Hepatocyte (in vitro differentiated cells): ENCODE measurements at regions not wholly inside any gene's neighbourhood (a gene's known extent, or its start where the extent isn't known, plus 50 kb on each side); places are given as distances from the start of the nearest gene placed in this dataset.

Experiments
- EZH2 ChIP-seq: fragments of 200-600 bp; sonication (generic); IDR thresholded peaks from 2 replicates; pipeline ENCODE4 v1.6.1; 2016; ENCODE audit warnings: antibody characterized with exemption, mild to moderate bottlenecking, borderline replicate concordance
- TF ChIP-seq, protein P1 (sequence below): fragments of 200-600 bp; sonication (generic); IDR thresholded peaks from 2 replicates; pipeline ENCODE4 v1.5.1; 2016; ENCODE audit warnings: antibody characterized with exemption, mild to moderate bottlenecking; ENCODE audit not compliant: poor library complexity

DNA sequence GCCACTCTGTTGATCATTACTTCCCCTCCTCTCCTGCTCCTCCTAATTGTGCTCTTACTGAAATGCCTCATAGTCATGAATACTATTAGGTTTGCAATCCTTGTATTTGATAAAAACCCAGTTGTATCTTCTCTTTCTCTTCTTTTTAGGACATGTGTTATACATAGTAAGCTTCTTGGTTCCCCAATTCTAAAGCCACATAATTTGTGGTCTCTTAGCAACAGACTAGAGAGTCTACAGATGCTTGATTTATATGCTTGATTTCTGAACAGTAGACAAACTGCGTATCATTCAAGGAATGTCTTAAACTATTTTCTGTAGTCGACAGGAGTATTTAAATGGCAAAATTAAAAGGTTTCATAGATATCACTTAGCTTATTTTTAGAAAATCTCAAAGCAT, 1598.9 kb downstream of the PLA2G4A start:
- TF ChIP-seq, protein P1, sequence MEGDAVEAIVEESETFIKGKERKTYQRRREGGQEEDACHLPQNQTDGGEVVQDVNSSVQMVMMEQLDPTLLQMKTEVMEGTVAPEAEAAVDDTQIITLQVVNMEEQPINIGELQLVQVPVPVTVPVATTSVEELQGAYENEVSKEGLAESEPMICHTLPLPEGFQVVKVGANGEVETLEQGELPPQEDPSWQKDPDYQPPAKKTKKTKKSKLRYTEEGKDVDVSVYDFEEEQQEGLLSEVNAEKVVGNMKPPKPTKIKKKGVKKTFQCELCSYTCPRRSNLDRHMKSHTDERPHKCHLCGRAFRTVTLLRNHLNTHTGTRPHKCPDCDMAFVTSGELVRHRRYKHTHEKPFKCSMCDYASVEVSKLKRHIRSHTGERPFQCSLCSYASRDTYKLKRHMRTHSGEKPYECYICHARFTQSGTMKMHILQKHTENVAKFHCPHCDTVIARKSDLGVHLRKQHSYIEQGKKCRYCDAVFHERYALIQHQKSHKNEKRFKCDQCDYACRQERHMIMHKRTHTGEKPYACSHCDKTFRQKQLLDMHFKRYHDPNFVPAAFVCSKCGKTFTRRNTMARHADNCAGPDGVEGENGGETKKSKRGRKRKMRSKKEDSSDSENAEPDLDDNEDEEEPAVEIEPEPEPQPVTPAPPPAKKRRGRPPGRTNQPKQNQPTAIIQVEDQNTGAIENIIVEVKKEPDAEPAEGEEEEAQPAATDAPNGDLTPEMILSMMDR: no peak
- TF ChIP-seq EZH2: no peak
